Kasumi-1 (cell line): ENCODE measurements at regions not wholly inside any gene's neighbourhood (a gene's known extent, or its start where the extent isn't known, plus 50 kb on each side); places are given as distances from the start of the nearest gene placed in this dataset.
"Not testable (repeated sequence)": the region's sequence is repeated elsewhere in the genome, so short reads cannot be mapped to it uniquely, and the experiment has no call there.

Experiments
- DNase-seq, 2 experiments: peaks; one replicate each; lab custom pipeline; 2025; lab: John Stamatoyannopoulos, UW

DNA sequence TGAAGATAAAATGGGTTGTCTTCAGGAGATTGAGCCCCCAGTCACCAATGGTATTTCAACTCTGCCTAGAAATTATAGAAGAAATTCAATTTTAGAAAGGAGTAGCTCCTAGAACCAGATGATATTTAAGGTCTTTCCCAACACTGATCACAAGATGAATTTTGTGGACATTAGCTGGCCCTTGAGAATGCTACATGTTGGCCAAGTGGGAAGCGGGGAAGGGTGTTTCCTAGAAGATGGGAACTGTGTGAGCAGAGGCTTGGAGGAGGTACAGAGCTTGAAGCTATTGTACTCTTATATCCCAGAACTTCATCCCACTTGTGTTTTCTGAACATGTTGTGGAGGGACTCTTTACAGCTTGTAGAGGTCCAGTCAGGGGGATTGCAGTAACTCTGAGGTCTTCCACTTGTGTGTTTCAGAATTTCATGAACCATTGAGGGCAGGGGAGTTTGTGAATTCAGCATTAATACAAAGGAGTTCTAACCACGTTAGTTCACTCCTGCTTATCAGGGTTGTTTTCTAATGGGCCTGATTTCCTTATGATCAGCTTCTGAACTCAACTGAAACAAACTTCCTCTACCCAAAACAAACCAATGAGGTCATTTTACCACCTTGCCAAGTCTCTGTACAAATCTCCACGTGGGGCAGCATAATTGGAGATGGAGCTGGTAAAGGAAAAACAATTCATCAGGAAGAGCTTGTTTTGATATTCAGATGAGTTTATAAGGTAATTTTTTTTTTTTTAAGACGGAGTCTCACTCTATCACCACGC is 152.6 kb upstream of the TPM1 start:
- DNase-seq = no peak

DNA sequence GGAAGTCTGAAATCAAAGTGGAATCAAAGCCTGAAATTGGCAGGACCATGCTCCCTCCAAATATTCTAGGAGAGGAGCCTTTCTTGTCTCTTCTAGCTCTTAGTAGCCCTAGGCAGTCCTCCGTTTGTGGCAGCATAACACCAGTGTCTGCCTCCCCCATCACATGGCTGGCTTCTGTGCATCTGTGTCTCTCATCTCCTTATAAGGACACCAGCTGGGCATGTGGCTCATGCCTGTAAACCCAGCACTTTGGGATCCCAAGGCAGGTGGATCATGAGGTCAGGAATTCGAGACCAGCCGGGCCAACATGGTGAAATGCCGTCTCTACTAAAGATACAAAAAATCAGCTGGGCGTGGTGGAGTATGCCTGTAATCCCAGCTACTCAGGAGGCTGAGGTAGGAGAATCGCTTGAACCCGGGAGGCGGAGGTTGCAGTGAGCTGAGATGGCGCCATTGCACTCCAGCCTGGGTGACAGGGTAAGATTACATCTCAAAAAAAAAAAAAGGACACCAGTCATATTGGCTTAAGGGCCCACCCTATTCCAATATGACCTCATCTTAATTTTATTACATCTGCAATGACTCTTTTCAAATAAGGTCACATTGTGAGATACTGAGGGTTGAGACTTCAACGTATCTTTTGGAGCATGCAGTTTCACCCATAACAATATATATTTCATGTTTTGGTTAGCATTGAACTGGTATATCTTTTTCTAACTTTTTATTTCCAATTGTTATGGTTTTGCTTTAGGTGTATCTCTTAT is 148.0 kb upstream of the TPM1 start:
- DNase-seq = no peak

DNA sequence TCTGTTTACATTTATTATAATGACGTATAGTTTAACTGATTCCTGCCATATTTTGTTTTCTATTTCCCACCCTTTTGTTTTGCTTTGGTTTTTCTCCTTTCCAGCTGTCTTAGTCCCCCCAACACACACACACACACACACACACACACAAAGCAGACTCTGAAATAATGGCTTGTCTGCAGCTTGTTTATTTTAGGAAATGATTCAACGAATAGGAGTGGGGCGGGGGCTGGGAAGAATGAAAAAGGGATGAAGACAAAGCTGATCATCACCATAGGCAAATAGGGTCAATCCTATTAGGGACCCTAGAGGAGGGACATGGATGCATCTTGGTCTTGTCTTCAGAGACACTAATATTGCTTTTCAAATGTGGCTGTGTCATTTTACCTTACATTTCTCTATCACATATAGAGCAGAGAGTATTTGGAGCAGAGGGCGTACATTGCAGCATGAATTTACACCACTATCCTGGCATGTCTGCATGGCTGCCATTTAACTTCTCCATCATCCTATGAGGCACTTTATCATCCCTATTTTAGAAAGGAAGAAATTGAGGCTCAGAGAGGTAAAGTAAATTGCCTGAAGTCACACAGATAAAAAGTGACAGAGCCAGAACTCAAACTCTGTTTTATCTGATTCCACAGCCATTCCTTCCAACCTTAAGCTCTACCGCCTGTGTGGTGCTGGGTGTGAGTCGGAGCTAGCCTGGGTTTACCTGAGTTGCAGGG is 147.2 kb upstream of the TPM1 start:
- no peak for DNase-seq

DNA sequence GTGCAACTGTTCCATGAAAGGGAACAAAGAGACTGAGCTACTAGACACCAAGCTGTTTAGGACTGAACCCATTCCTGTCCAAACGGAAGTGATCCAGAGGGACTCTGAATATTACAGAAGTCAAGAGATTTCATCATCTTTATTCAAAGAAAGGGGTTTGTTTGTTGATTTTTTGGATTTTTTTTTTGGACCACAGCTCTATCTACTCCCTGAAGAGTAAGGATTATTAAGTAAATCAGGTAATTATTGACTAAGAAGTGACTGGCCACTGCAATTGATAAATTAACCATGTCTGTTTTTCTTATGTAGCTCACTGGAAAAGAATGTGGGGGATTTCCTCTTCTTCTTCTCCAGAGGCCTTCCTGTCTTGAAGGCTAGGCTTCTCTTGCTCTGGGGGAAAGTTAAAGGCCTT is 146.6 kb upstream of the TPM1 start:
- no peak for DNase-seq

DNA sequence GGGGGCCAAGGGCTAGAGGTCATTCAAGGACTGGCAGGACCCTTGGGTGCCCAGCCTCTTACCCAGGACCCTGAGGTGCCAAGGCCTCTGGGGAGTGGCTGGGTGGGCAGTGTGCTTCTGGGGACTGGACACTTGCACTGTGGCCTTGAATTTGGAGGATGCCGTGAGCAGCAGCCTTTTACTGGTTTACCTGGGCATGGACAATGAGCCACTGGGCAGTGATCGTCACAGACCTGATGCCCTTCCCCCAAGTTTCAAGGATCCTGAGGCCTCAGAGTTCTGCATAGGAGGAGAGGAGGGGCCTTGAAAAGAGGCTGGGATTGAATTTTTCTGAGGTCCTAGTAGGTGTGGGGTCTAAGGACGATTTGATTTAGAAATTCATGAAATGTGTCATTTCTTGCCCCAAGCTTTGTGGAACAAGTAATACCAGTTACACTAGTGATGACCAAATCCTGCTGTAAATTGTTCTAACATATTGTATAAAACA is 146.1 kb upstream of the TPM1 start:
- DNase-seq = no peak

DNA sequence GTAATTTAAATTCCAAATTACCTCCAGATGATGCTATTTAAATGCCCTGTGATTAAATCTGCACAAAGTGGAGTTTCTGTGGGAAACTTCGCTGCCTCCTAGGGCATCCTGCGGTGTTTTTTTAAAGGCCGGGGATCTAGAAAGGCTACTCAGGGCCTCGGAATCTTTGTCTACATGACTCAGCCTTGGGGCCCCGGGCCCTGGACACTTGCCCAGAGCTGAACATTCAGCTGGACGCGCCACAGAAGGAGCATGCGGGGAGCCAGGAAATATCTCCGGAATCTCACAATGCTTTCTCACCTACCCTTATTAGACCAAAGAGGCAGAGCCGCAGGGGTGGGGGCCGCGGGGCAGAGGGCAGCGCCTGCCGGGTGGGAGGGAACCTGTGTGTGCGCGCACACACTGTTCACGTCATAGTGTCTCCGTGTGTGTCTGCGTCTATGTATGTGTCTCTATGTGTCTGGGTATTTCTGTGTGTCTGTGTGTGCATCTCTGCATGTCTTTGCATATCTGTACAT is 145.5 kb upstream of the TPM1 start:
- DNase-seq = no peak

DNA sequence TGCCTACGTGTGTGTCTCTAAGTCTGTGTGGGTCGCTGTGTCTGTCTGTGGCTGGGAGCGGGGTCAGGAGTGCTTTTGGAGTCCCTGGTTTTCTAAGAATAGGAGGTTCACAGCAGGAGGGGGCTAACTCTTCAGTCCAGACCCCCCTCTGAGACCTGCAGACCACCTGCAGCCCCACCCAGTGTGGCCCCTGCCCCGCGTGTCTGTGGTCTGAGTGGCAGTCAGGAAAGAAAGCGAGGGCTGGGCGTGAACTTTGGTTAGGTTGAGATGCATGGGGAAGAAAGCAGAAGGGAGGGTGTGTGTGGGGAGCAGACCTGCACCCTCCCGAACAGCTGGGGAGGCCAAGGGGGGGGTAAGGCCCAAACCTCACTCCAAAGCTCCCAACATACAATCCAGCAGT is 144.9 kb upstream of the TPM1 start:
- DNase-seq = no peak

DNA sequence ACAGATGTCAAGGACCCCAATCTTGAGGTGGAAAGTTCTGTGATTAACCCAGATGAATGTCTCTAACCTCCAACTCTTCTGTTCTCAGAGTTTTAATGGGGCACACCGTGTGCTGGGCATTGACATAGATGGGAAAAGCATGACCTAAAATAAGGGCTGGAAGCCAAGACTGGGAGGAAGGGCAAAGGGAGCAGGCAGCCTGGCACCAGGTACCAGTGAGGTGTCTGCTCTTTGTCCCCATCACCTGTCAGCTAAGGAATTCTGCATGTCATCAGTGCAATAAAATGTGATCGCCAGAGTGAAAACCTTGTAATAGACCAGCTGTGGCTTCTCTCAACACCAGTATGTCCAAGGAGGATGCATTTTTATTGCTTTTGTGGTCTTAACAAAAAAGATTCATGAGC is 143.5 kb upstream of the TPM1 start:
- DNase-seq = no peak

DNA sequence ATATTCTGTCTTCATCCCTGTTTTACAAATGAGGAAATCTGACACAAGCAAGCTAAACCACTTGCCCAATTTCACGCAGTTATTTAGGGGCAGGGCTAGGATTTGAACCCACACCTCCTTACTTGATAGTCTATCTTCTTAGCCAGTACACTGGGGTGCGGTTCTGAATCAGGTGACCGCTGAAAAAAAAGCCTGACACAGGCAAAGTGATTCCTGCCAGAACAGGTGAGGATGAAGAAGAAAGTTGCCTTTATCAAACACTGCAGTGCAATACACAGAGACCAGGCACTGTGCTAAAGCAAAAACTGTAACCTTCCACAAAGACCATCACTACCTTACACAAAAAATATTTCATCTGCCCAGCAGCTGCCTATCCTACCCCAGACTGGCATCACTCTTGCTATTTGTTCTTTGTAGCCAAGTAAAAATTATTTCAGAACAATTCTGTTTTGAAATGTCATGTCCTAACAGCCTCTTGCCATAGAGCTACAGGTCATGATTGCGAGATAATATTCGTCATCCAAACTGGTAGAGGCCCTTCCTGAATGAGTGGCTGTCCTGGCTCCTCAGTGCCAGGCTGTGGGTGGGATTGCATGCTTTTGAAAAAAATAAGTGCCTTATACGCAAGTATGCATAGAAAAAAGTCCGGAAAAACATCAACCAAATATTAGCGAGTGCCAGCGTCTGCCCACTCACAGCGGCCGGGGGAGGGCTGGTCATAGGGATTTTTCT is 142.3 kb upstream of the TPM1 start:
- DNase-seq = no peak

DNA sequence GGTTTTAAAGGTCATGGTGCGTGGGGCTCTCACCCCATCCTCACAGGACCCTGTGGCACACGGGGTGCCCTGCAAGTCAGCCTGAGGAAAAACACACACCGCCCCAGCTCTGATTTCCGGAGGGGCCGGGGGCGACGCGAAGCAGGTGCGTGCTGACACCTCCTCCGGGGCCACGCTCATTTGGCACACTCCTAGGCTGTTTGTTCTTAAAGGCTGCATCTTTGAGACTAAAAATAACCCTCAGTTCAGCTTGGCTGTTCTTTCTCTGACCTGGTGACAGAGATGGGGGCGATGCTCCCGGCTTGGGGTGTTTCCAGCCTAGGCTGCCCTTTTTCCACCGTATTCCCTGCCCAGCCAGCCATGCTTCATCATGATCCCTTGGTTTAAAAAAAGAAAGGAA is 141.5 kb upstream of the TPM1 start:
- DNase-seq = no peak

DNA sequence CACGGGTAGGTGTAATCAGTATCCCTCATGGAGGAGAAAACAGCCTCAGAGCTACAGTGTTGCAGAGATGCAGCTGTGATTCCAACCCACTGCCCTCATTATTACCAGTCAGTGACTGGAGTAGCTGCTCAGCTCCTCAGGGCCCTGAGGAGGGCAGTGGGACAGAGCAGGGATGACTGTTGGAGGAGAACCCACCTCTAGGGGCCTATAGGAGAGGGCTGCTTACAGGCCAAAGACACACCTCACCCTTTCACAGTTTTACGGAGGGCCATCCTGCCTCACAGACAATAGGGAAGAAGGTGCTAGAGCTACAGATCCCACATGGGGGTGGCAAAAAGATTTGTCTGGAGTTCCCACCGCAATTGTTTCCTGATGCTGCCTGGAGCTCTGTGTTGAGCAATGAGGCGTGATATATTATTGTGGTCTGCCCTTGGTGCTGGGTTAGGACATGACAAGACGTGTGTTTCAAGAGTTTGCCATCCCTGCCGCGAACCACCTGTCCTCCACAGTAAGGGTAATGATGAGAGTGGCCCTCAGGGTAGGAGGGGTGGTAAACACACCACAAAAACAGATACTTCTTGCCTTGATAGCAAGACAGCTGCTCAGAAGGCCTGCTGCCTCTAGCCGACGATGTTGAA is 140.5 kb upstream of the TPM1 start:
- DNase-seq = no peak

DNA sequence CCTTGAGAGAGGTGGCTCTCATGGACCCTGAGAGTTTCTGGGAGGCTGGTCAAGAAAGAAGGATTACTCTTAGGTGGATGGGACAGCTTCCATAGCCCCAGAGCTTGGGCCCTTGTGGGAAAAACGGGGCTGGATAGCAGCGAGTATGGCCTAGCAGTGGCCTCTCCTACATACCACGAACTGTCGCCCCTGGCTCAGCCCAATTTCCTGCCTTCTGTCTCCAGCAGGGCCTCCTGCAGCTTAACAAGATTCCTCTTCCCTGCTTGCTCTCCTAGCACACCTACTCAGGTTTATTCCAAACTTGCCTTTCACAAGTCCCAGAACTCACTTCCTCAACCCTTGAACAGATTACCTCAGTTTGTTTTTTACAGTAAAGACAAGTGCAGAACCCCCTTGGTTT is 139.7 kb upstream of the TPM1 start:
- no peak for DNase-seq

DNA sequence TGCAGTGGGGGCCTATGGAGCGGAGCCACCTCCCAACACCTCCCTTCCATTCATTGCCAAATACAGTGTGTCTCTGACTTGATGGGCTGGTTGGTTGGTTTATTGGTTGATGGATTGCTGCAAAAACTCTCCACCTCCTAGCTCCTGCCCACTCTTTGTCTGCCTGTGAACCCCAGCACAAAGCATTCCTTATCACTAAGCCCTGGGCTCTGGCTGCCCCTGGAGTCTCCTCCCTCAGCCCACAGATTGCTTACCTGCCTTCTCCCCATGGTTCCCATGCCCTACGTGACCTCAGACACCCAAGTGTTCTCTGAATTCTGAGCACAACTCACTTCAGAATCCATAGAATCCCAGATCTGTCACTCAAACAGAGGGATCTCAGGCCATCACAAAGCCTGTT is 139.1 kb upstream of the TPM1 start:
- DNase-seq = no peak

DNA sequence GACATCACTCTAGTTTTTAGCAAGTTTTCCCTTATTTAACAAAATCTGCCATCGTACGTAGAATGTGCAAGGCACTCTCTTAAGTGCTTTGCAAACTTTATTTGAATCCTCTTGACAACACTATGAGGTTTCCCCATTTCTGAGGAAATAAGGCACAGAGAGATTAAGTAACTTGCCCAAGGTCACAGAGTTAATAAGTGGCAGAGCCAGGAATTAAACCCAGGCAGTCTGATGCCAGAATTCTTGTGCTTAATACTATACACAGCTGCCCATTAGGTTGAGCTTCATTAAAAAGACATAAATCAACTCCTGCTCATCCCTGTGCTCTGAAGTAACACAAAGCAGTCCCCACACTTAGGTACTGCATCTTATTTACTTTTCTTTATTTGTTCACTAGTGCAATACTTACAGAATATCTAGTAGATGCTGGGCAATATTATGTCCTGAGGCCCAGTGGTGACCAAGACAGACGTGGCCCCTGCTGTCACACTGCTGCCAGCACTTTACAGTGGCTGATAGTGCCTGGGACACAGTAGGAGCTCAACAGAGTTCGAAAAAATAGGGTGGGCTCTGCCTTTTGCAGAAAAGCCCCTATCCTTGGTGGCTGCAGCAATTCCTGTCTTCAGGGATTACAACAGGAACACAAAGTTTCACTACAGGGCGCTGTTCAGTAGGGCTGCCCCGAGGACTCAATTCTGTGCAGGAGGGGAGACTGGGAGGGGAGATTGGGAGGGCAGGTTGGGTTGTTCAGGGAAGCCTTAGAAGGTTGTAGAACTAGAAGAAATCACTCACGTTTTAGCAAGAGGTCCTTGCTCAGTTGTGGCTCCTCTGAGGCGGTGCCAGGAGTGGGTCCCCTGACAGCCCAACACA is 138.3 kb upstream of the TPM1 start:
- DNase-seq = no peak

DNA sequence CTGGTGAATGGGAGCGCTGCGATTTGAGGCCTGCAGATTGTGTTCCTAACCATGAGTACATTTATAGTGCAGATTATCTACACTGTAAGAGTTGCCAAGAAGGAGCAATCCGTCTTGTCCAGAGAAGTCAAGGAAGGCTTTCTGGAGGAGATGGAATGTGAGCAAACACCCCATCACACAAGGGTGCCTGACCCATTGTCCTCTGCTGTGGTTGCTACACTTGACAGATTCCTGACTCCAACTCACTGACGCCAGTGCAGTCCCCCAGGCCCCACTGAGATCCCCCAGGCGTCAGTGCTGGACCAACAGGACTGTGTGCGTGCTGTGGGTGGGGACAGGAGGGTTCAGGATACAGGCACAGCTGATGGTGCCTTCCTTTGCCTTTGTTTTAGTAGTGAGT is 135.9 kb upstream of the TPM1 start:
- no peak for DNase-seq

DNA sequence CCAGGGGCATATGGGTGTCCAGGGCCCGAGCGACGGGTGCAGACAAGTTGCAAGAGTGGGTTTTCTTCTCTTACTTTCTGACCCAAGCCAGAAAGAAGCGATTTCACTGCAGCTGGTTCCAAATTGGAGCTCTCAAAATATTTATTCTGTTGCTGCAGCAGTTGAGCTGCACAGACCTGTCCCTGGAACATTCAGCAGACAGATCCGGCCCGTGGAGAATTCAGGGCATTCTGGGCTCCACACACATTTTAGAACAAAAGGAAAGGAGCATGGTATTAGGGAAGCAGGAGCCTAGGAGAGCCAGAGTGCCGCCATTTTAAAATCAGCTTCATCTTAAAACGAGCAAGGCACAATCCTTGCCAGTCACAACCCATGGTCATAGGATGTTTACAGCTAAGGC is 135.3 kb upstream of the TPM1 start:
- DNase-seq = no peak

DNA sequence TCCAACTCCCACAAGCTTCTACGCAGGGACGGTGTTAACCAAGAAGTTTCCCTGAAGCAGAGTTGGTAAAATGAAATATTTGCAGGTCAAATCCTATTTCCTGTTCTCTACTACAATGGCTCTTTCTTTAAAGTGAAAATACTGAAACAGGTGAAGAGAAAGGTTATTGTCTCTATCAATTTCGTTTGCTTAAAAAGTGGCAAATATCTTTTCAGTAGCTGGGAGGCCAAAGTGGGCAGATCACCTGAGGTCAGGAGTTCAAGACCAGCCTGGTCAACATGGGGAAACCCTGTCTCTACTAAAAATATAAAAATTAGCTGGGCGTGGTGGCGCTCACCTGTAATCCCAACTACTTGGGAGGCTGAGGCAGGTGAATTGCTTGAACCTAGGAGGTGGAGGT is 134.2 kb upstream of the TPM1 start:
- DNase-seq = not testable (repeated sequence)

DNA sequence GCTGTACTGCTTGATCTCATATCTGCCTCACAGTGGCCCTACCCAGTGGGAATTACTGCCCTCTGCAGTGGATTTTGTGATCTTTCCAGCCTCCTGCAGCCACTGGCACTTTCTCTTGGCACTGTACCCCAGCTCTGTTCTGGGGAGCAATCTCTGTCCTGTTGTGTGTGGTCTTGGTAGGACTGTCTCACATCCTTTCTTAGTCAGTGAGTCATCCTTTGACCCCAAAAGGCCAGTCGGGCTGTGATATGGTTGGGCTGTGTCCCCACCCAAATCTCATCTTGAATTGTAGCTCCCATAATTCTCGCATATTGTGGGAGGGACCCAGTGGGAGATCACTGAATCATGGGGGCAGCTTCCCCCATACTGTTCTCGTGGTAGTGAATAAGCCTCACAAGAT is 133.3 kb upstream of the TPM1 start:
- no peak for DNase-seq

DNA sequence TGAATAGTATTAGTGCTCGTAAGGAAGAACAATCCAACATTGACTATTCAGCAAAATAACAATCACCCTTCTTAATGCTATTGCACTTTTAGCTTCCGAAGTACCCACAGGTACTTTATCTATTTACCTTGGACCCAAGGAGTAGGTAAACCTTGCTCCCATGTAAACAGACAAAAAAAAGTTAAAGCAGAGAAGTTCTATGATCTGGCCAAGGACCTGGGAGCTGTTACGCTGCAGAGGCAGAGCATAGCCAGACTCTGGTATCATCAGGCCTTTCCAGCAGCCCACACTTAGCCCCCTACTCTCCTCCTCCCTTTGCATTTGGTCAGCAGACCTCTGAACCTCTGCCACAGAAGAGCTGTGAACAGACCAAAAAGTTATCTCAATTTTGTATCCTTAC is 130.3 kb upstream of the TPM1 start:
- DNase-seq = no peak

DNA sequence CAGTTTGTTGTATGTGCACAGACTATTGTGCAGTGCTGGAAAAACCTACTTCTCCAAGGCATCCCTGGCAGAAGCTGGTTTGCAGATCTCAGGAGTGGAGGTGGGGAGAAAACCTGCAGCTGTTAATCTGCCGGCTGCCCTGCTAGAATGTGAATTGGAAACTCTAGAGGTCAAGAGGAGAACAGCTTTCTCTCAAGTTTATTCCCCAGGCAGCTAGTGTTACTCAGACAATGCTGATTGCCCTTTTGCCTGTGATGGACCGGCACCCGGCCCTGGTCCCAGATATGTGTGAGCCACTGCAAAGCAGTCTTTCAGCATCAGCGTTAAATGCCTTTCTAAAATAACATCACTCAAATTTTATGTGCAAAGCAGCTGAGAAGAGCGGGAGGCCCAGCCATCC is 129.7 kb upstream of the TPM1 start:
- DNase-seq = no peak
